ENCODE measurements at regions not wholly inside any gene's neighbourhood (a gene's known extent, or its start where the extent isn't known, plus 50 kb on each side); places are given as distances from the start of the nearest gene placed in this dataset.

- no peak overlapping the region for H3K27ac ChIP-seq
- no peaks in the 10 kb centered on the region for H3K4me1 ChIP-seq
- no peaks in the 10 kb centered on the region for H3K9me3 ChIP-seq
- DNase-seq, result no peak
- no peaks in the 10 kb centered on the region for H3K27me3 ChIP-seq
- no peak overlapping the region for H3K9ac ChIP-seq (ENCODE audit: low read depth in 2 of 2, low read length in 2 of 2)
- TF ChIP-seq CTCF (IDR thresholded peaks at IDR 0.05), result no peak
- intact Hi-C loops (cut with DNase I), result no loop called here
- no peak overlapping the region for H3K4me3 ChIP-seq
- H3K36me3 ChIP-seq, result no peaks in the 10 kb centered on the region
These were observed 125.7 kb upstream of the DPP10 start for GRCh38 chr2:114316532-114317300.

GRCh38 chr2:114330594-114330993 lies 111.8 kb upstream of the DPP10 start:
- no peaks in the 10 kb centered on the region for H3K27me3 ChIP-seq
- H3K36me3 ChIP-seq, result no peaks in the 10 kb centered on the region
- intact Hi-C loops (cut with DNase I), result no loop called here
- no peak for TF ChIP-seq CTCF (IDR thresholded peaks at IDR 0.05)
- H3K9me3 ChIP-seq, result no peaks in the 10 kb centered on the region
- H3K9ac ChIP-seq (ENCODE audit: low read depth in 2 of 2, low read length in 2 of 2), result no peak overlapping the region
- no peak for DNase-seq
- H3K4me1 ChIP-seq, result no peaks in the 10 kb centered on the region
- no peak overlapping the region for H3K4me3 ChIP-seq
- H3K27ac ChIP-seq, result no peak overlapping the region

GRCh38 chr2:114331934-114332333 lies 110.5 kb upstream of the DPP10 start:
- Histone ChIP-seq H3K27ac (no peak overlapping the region), H3K27me3 (no peaks in the 10 kb centered on the region), H3K9me3 (no peaks in the 10 kb centered on the region), H3K4me3 (no peak overlapping the region), H3K36me3 (no peaks in the 10 kb centered on the region), H3K9ac (ENCODE audit: low read depth in 2 of 2, low read length in 2 of 2) (no peak overlapping the region), H3K4me1 (no peaks in the 10 kb centered on the region)
- DNase-seq, result no peak
- no peak for TF ChIP-seq CTCF (IDR thresholded peaks at IDR 0.05)
- intact Hi-C loops (cut with DNase I), result no loop called here

GRCh38 chr2:114345246-114345645 lies 97.2 kb upstream of the DPP10 start:
- H3K9me3 ChIP-seq, result no peaks in the 10 kb centered on the region
- no peak overlapping the region for H3K4me3 ChIP-seq
- DNase-seq, result no peak
- intact Hi-C loops (cut with DNase I), result no loop called here
- TF ChIP-seq CTCF (IDR thresholded peaks at IDR 0.05), result no peak
- H3K9ac ChIP-seq (ENCODE audit: low read depth in 2 of 2, low read length in 2 of 2), result no peak overlapping the region
- no peak overlapping the region for H3K27ac ChIP-seq
- no peaks in the 10 kb centered on the region for H3K4me1 ChIP-seq
- no peaks in the 10 kb centered on the region for H3K36me3 ChIP-seq
- no peaks in the 10 kb centered on the region for H3K27me3 ChIP-seq

GRCh38 chr2:114346658-114347057 lies 95.8 kb upstream of the DPP10 start:
- Histone ChIP-seq H3K27me3 (no peaks in the 10 kb centered on the region), H3K36me3 (no peaks in the 10 kb centered on the region), H3K27ac (no peak overlapping the region), H3K4me1 (no peaks in the 10 kb centered on the region), H3K9ac (ENCODE audit: low read depth in 2 of 2, low read length in 2 of 2) (no peak overlapping the region), H3K4me3 (no peak overlapping the region), H3K9me3 (no peaks in the 10 kb centered on the region)
- no peak for TF ChIP-seq CTCF (IDR thresholded peaks at IDR 0.05)
- intact Hi-C loops (cut with DNase I), result no loop called here
- no peak for DNase-seq

Measured in colonic mucosa (tissue), 4 donors.